Colonic mucosa (tissue), 4 donors: ENCODE measurements at regions not wholly inside any gene's neighbourhood (a gene's known extent, or its start where the extent isn't known, plus 50 kb on each side); places are given as distances from the start of the nearest gene placed in this dataset.

Source experiments
- DNase-seq: peaks from one replicate; pipeline ENCODE4 v3.0.0-alpha.2; 2020
- H3K27ac ChIP-seq: fragments of 200-600 bp; one replicate; pipeline ENCODE4 v1.8.0; 2021
- H3K27me3 ChIP-seq: fragments of 200-600 bp; one replicate; pipeline ENCODE4 v1.8.0; 2021
- H3K36me3 ChIP-seq: fragments of 200-600 bp; one replicate; pipeline ENCODE4 v1.8.0; 2021
- H3K4me1 ChIP-seq: fragments of 200-600 bp; one replicate; pipeline ENCODE4 v1.8.0; 2021; ENCODE audit warnings: mild to moderate bottlenecking
- H3K4me3 ChIP-seq: fragments of 200-600 bp; one replicate; pipeline ENCODE4 v1.8.0; 2021
- H3K9ac ChIP-seq, 2 donors: one replicate each; pipeline ENCODE4 v1.7.0; 2013; ENCODE audit warnings: control low read depth in 2 of 2, low read depth in 2 of 2, low read length in 2 of 2
- H3K9me3 ChIP-seq: fragments of 200-600 bp; one replicate; pipeline ENCODE4 v1.8.0; 2021
- CTCF ChIP-seq: fragments of 200-600 bp; IDR thresholded peaks from one replicate; pipeline ENCODE4 v1.8.0; 2022; ENCODE audit warnings: antibody characterized with exemption, mild to moderate bottlenecking
- intact Hi-C: fragments of 100-400 bp; cut with DNase I; formaldehyde crosslinking; loops from one replicate; pipeline ENCODE4 v1.14.1; 2022
- donor health status: healthy.
- donor health status: DM: no; HTN: no; CAD: no.
- donor health status: DM: no; HTN: no; CAD: no.

GRCh38 chr10:14394179-14394578 lies 63.5 kb upstream of the FRMD4A start:
- intact Hi-C loops, result no loop called here
- no peak for TF ChIP-seq CTCF
- no peak for DNase-seq

GRCh38 chr10:14391342-14391741 lies 60.6 kb upstream of the FRMD4A start:
- H3K4me1 ChIP-seq, result no peaks in the 10 kb centered on the region
- no peak overlapping the region for H3K9ac ChIP-seq
- no peaks in the 10 kb centered on the region for H3K27me3 ChIP-seq
- H3K36me3 ChIP-seq, result no peaks in the 10 kb centered on the region
- H3K27ac ChIP-seq, result no peak overlapping the region
- no peak for TF ChIP-seq CTCF
- intact Hi-C loops, result no loop called here
- no peak for DNase-seq
- no peaks in the 10 kb centered on the region for H3K9me3 ChIP-seq
- H3K4me3 ChIP-seq, result no peak overlapping the region

More at GRCh38 chr10:14394179-14394578, 63.5 kb upstream of the FRMD4A start:
- Histone ChIP-seq H3K4me3 (no peak overlapping the region), H3K9me3 (no peaks in the 10 kb centered on the region), H3K27me3 (no peaks in the 10 kb centered on the region), H3K36me3 (no peaks in the 10 kb centered on the region), H3K4me1 (no peaks in the 10 kb centered on the region), H3K9ac (no peak overlapping the region), H3K27ac (no peak overlapping the region)

GRCh38 chr10:14389981-14390590 lies 59.4 kb upstream of the FRMD4A start:
- H3K4me3 ChIP-seq, result no peak overlapping the region
- H3K4me1 ChIP-seq, result no peaks in the 10 kb centered on the region
- H3K27ac ChIP-seq, result no peak overlapping the region
- no peak for DNase-seq
- H3K36me3 ChIP-seq, result no peaks in the 10 kb centered on the region
- intact Hi-C loops, result no loop called here
- no peaks in the 10 kb centered on the region for H3K27me3 ChIP-seq
- H3K9ac ChIP-seq, result no peak overlapping the region
- H3K9me3 ChIP-seq, result no peaks in the 10 kb centered on the region
- TF ChIP-seq CTCF, result no peak

- intact Hi-C loops, result no loop called here
- Histone ChIP-seq H3K36me3 (no peaks in the 10 kb centered on the region), H3K4me1 (no peaks in the 10 kb centered on the region), H3K27ac (no peak overlapping the region), H3K9me3 (no peaks in the 10 kb centered on the region), H3K9ac (no peak overlapping the region), H3K4me3 (no peak overlapping the region), H3K27me3 (no peaks in the 10 kb centered on the region)
- TF ChIP-seq CTCF, result no peak
- DNase-seq, result no peak
Measured at GRCh38 chr10:14385596-14386593, 55.2 kb upstream of the FRMD4A start.

GRCh38 chr10:14384915-14385314 lies 54.2 kb upstream of the FRMD4A start:
- no peak overlapping the region for H3K27ac ChIP-seq
- no peaks in the 10 kb centered on the region for H3K4me1 ChIP-seq
- no peak overlapping the region for H3K9ac ChIP-seq
- intact Hi-C loops, result no loop called here
- no peak for DNase-seq
- TF ChIP-seq CTCF, result no peak
- no peaks in the 10 kb centered on the region for H3K9me3 ChIP-seq
- no peaks in the 10 kb centered on the region for H3K27me3 ChIP-seq
- no peak overlapping the region for H3K4me3 ChIP-seq
- H3K36me3 ChIP-seq, result no peaks in the 10 kb centered on the region
